AG10803 (cell line): ENCODE measurements at regions not wholly inside any gene's neighbourhood (a gene's known extent, or its start where the extent isn't known, plus 50 kb on each side); places are given as distances from the start of the nearest gene placed in this dataset.

Experiments
- DNase-seq: peaks from one replicate; pipeline ENCODE4 v3.0.0; 2010; ENCODE audit warnings: low read depth
- H3K4me3 ChIP-seq: 2 replicates; pipeline ENCODE4 v1.5.1; 2011; ENCODE audit warnings: mild to moderate bottlenecking, low read length, control low read depth
- CTCF ChIP-seq: conservative IDR thresholded peaks from 2 replicates; pipeline ENCODE4 v1.5.1; 2011; ENCODE audit warnings: mild to moderate bottlenecking, low read length, control low read depth, inconsistent platforms

GRCh38 chr20:11473983-11474382, 443.7 kb upstream of the BTBD3 start:
- no peak overlapping the region for H3K4me3 ChIP-seq
- no peak for TF ChIP-seq CTCF
- DNase-seq = no peak

GRCh38 chr20:11483697-11484096, 434.0 kb upstream of the BTBD3 start:
- no peak overlapping the region for H3K4me3 ChIP-seq
- no peak for DNase-seq
- TF ChIP-seq CTCF = no peak

- DNase-seq = no peak
- no peak overlapping the region for H3K4me3 ChIP-seq
- no peak for TF ChIP-seq CTCF
Observed at GRCh38 chr20:11484479-11484878, 433.2 kb upstream of the BTBD3 start.

GRCh38 chr20:11492386-11492785, 425.3 kb upstream of the BTBD3 start:
- H3K4me3 ChIP-seq = no peak overlapping the region
- TF ChIP-seq CTCF = no peak
- no peak for DNase-seq

- DNase-seq = no peak
- no peak for TF ChIP-seq CTCF
- no peak overlapping the region for H3K4me3 ChIP-seq
Observed at GRCh38 chr20:11492846-11493245, 424.8 kb upstream of the BTBD3 start.

GRCh38 chr20:11496380-11496779, 421.3 kb upstream of the BTBD3 start:
- no peak overlapping the region for H3K4me3 ChIP-seq
- no peak for TF ChIP-seq CTCF
- no peak for DNase-seq

- H3K4me3 ChIP-seq = no peak overlapping the region
- TF ChIP-seq CTCF = no peak
- no peak for DNase-seq
Observed at GRCh38 chr20:11497545-11497944, 420.1 kb upstream of the BTBD3 start.
